ENCODE measurements at regions not wholly inside any gene's neighbourhood (a gene's known extent, or its start where the extent isn't known, plus 50 kb on each side); places are given as distances from the start of the nearest gene placed in this dataset.
A peak's percentile ranks its signal among the peaks of the same experiment; 100 is the strongest.
"Not testable (repeated sequence)": the region's sequence is repeated elsewhere in the genome, so short reads cannot be mapped to it uniquely, and the experiment has no call there.

GRCh38 chr18:47727409-47727808 is 203.1 kb downstream of the SMAD2 start:
- DNase-seq = no peak

- DNase-seq = peak in 1 of 2 experiments; percentile 18
Observed at GRCh38 chr18:47726550-47726949, 203.9 kb downstream of the SMAD2 start.

GRCh38 chr18:47725656-47726055 is 204.8 kb downstream of the SMAD2 start:
- no peak for DNase-seq

- DNase-seq = peak in 1 of 2 experiments; percentile 2
Observed at GRCh38 chr18:47724186-47724975, 206.1 kb downstream of the SMAD2 start.

- no peak for DNase-seq
Observed at GRCh38 chr18:47721876-47722275, 208.6 kb downstream of the SMAD2 start.

GRCh38 chr18:47720741-47721140 is 209.7 kb downstream of the SMAD2 start:
- no peak for DNase-seq

GRCh38 chr18:47719096-47719780 is 211.2 kb downstream of the SMAD2 start:
- DNase-seq = no peak

GRCh38 chr18:47718646-47719045 is 211.8 kb downstream of the SMAD2 start:
- DNase-seq = no peak

GRCh38 chr18:47717257-47717656 is 213.2 kb downstream of the SMAD2 start:
- DNase-seq = no peak

- no peak for DNase-seq
Observed at GRCh38 chr18:47716632-47717185, 213.8 kb downstream of the SMAD2 start.

GRCh38 chr18:47710451-47710850 is 220.0 kb downstream of the SMAD2 start:
- DNase-seq = no peak

- DNase-seq = no peak
Observed at GRCh38 chr18:47709556-47709955, 220.9 kb downstream of the SMAD2 start.

GRCh38 chr18:47708206-47708605 is 222.3 kb downstream of the SMAD2 start:
- DNase-seq = no peak

GRCh38 chr18:47701134-47701533 is 229.3 kb downstream of the SMAD2 start:
- no peak for DNase-seq

GRCh38 chr18:47696870-47697269 is 233.6 kb downstream of the SMAD2 start:
- no peak for DNase-seq

- no peak for DNase-seq
Observed at GRCh38 chr18:47691611-47692010, 238.8 kb downstream of the SMAD2 start.

- DNase-seq = not testable (repeated sequence)
Observed at GRCh38 chr18:47690778-47691177, 239.7 kb downstream of the SMAD2 start.

- no peak for DNase-seq
Observed at GRCh38 chr18:47689371-47689770, 241.1 kb downstream of the SMAD2 start.

GRCh38 chr18:47686806-47687205 is 243.7 kb downstream of the SMAD2 start:
- no peak for DNase-seq

- DNase-seq = no peak
Observed at GRCh38 chr18:47683774-47684173, 246.7 kb downstream of the SMAD2 start.

GRCh38 chr18:47682876-47683275 is 247.6 kb downstream of the SMAD2 start:
- no peak for DNase-seq

- no peak for DNase-seq
Observed at GRCh38 chr18:47680488-47680887, 250.0 kb downstream of the SMAD2 start.

- no peak for DNase-seq
Observed at GRCh38 chr18:47679864-47680263, 250.6 kb downstream of the SMAD2 start.

GRCh38 chr18:47677952-47678351 is 252.5 kb downstream of the SMAD2 start:
- no peak for DNase-seq

Measured in NCI-H526 (cell line).